GM12878 (cell line): ENCODE measurements at regions not wholly inside any gene's neighbourhood (a gene's known extent, or its start where the extent isn't known, plus 50 kb on each side); places are given as distances from the start of the nearest gene placed in this dataset.

ENCODE experiments used
- BCLAF1 ChIP-seq: fragments of 450-650 bp; IDR thresholded peaks from 2 replicates; pipeline ENCODE4 v1.6.1; 2017; ENCODE audit warnings: antibody characterized with exemption, mild to moderate bottlenecking, moderate library complexity
- CBX3 ChIP-seq: fragments of 200-600 bp; sonication (generic); IDR thresholded peaks from 2 replicates; pipeline ENCODE4 v1.6.1; 2016; ENCODE audit warnings: low read depth, borderline replicate concordance
- CHD2 ChIP-seq: IDR thresholded peaks from 2 replicates; pipeline ENCODE4 v1.6.1; 2011; ENCODE audit warnings: low read depth, low read length, improper control_type of control experiment, borderline replicate concordance
- CTCF ChIP-seq, 3 experiments: IDR thresholded peaks in 2 of 3; conservative IDR thresholded peaks in 1 of 3; 2 replicates each; pipeline ENCODE4 v1.5.1; 2011; ENCODE audit warnings: low read depth in 3 of 3, low read length in 3 of 3, mild to moderate bottlenecking in 3 of 3, control low read depth in 2 of 3, moderate library complexity in 2 of 3, inconsistent platforms in 1 of 3, mixed read lengths in 1 of 3; ENCODE audit not compliant: control insufficient read depth in 2 of 3, insufficient read depth in 1 of 3; ENCODE audit errors: extremely low read depth in 1 of 3
- EP300 ChIP-seq, 2 experiments: fragments of 150-350 bp in 1 of 2; IDR thresholded peaks; 2 replicates each; pipeline ENCODE4 v1.6.1; 2011 to 2012; ENCODE audit warnings: low read depth in 2 of 2, low read length in 2 of 2, borderline replicate concordance in 1 of 2, improper control_type of control experiment in 1 of 2, inconsistent platforms in 1 of 2; ENCODE audit not compliant: control insufficient read depth in 1 of 2
- EZH2 ChIP-seq: IDR thresholded peaks from 2 replicates; pipeline ENCODE4 v1.6.1; 2012; ENCODE audit warnings: low read depth, mild to moderate bottlenecking, control low read depth, inconsistent platforms, low read length, borderline replicate concordance; ENCODE audit not compliant: control insufficient read depth
- HDAC2 ChIP-seq: fragments of 200-600 bp; sonication (generic); IDR thresholded peaks from 2 replicates; pipeline ENCODE4 v1.6.1; 2017
- HDAC6 ChIP-seq: fragments of 200-600 bp; sonication (generic); IDR thresholded peaks from one replicate; pipeline ENCODE4 v1.8.0; 2017; ENCODE audit warnings: antibody characterized with exemption; ENCODE audit not compliant: unreplicated experiment
- KAT2A ChIP-seq: conservative IDR thresholded peaks from 2 replicates; pipeline ENCODE4 v1.6.1; 2011; ENCODE audit warnings: low read depth, low read length; ENCODE audit not compliant: control insufficient read depth
- POU2F2 ChIP-seq: IDR thresholded peaks from 3 replicates; pipeline ENCODE4 v1.6.1; 2011; ENCODE audit warnings: low read depth, mild to moderate bottlenecking, low read length, borderline replicate concordance
- SMAD1 ChIP-seq: fragments of 450-650 bp; IDR thresholded peaks from 2 replicates; pipeline ENCODE4 v1.6.1; 2018; ENCODE audit warnings: mild to moderate bottlenecking, low read depth; ENCODE audit not compliant: partially characterized antibody
- SPI1 ChIP-seq: IDR thresholded peaks from 2 replicates; pipeline ENCODE4 v1.6.1; 2011; ENCODE audit warnings: low read depth, mild to moderate bottlenecking, low read length, moderate library complexity, borderline replicate concordance; ENCODE audit not compliant: insufficient read depth
- USF1 ChIP-seq: IDR thresholded peaks from 2 replicates; pipeline ENCODE4 v1.6.1; 2011; ENCODE audit warnings: borderline replicate concordance, low read depth, mild to moderate bottlenecking, moderate library complexity, mixed read lengths, low read length; ENCODE audit not compliant: insufficient read depth; ENCODE audit errors: extremely low read length

GRCh38 chr2:18849841-18850578, 260.6 kb upstream of the NT5C1B start:
- TF ChIP-seq KAT2A (no peak), POU2F2 (no peak), SPI1 (no peak), SMAD1 (no peak), USF1 (no peak), EZH2 (no peak), EP300 (IDR thresholded peaks at IDR 0.05; ENCODE audit: borderline replicate concordance in 1 of 2, control insufficient read depth in 1 of 2, low read depth in 2 of 2, low read length in 2 of 2) (no peak), HDAC2 (no peak), HDAC6 (no peak), CTCF (IDR thresholded peaks at IDR 0.05 in 2 of 3, conservative IDR thresholded peaks at IDR 0.05 in 1 of 3; ENCODE audit: control insufficient read depth in 2 of 3, extremely low read depth in 1 of 3, insufficient read depth in 1 of 3, low read depth in 3 of 3, low read length in 3 of 3) (no peak), CBX3 (no peak), CHD2 (no peak), BCLAF1 (no peak)
